Panc1 (cell line): ENCODE measurements at regions not wholly inside any gene's neighbourhood (a gene's known extent, or its start where the extent isn't known, plus 50 kb on each side); places are given as distances from the start of the nearest gene placed in this dataset.

Experiments used
- ATAC-seq: fragments of 200-7000 bp; cut with Tn5 transposase; 2 replicates; pipeline ENCODE4 v1.9.1; 2020; ENCODE audit warnings: mild to moderate bottlenecking, moderate library complexity
- BruUV-seq: library from RNA; stranded (reverse); fragments of 400-500 nt; replicated peaks from 2 replicates; lab custom pipeline; 2021; lab: Mats Ljungman, UMichigan
- CTCF ChIA-PET: fragments of 300-600 bp; sonication (Branson Sonifier 250); formaldehyde crosslinking; loops from one replicate; lab custom pipeline; 2022; ENCODE audit warnings: antibody characterized with exemption; lab: Charles Lee
- POLR2A ChIA-PET: fragments of 300-600 bp; sonication (Branson Sonifier 250); formaldehyde crosslinking; loops from one replicate; lab custom pipeline; 2022; ENCODE audit warnings: antibody characterized with exemption; lab: Charles Lee
- DNase-seq: peaks from one replicate; pipeline ENCODE4 v3.0.0-alpha.2; 2010; ENCODE audit warnings: low read depth, low spot score
- H3K27ac ChIP-seq: 2 replicates; pipeline ENCODE4 v1.5.1; 2011; ENCODE audit warnings: mild to moderate bottlenecking, low read length, inconsistent platforms
- H3K27me3 ChIP-seq: fragments of 200-500 bp; sonication (Bioruptor generic); 2 replicates; pipeline ENCODE4 v1.6.0; 2014; ENCODE audit warnings: low read length, inconsistent platforms; ENCODE audit not compliant: control insufficient read depth, insufficient read depth
- H3K36me3 ChIP-seq: fragments of 200-500 bp; sonication (Bioruptor generic); 2 replicates; pipeline ENCODE4 v1.5.1; 2014; ENCODE audit warnings: inconsistent platforms, mild to moderate bottlenecking, low read length, moderate library complexity; ENCODE audit not compliant: control insufficient read depth, insufficient read depth
- H3K4me1 ChIP-seq: 2 replicates; pipeline ENCODE4 v1.5.1; 2011; ENCODE audit warnings: inconsistent platforms, mild to moderate bottlenecking, low read length, moderate library complexity; ENCODE audit not compliant: control insufficient read depth, insufficient read depth
- H3K4me3 ChIP-seq, 2 experiments: 2 replicates each; pipeline ENCODE4 v1.5.1; 2011 to 2012; ENCODE audit warnings: low read depth in 2 of 2, low read length in 2 of 2, mild to moderate bottlenecking in 2 of 2, inconsistent platforms in 1 of 2, moderate library complexity in 1 of 2
- H3K9me3 ChIP-seq: fragments of 200-500 bp; sonication (Bioruptor generic); 2 replicates; pipeline ENCODE4 v1.5.1; 2014; ENCODE audit warnings: low read depth, mild to moderate bottlenecking, inconsistent platforms, low read length, moderate library complexity; ENCODE audit not compliant: control insufficient read depth, insufficient read depth
- POLR2AphosphoS5 ChIP-seq: IDR thresholded peaks from 2 replicates; pipeline ENCODE4 v1.6.1; 2012; ENCODE audit warnings: mild to moderate bottlenecking, low read depth, low read length, moderate library complexity
- SIN3A ChIP-seq: IDR thresholded peaks from 2 replicates; pipeline ENCODE4 v1.6.1; 2012; ENCODE audit warnings: low read depth, mild to moderate bottlenecking, low read length, moderate library complexity, borderline replicate concordance; ENCODE audit not compliant: insufficient read depth
- TCF7L2 ChIP-seq: IDR thresholded peaks from 2 replicates; pipeline ENCODE4 v1.6.1; 2011; ENCODE audit warnings: mild to moderate bottlenecking, low read depth, low read length, inconsistent platforms
- in situ Hi-C: cut with HindIII; loops from 2 replicates; pipeline ENCODE4 v1.10.0; 2016; ENCODE audit warnings: low sequenced_read_pairs, low pct_unique_long_range_greater_than_20kb
- intact Hi-C: fragments of 100-400 bp; cut with micrococcal nuclease; formaldehyde crosslinking; loops from one replicate; pipeline ENCODE4 v1.10.0; 2022; ENCODE audit not compliant: unreplicated experiment
- TF ChIP-seq, protein P1 (sequence below), 2 experiments: IDR thresholded peaks; 2 replicates each; pipeline ENCODE4 v1.6.1; 2011 to 2012; ENCODE audit warnings: low read depth in 2 of 2, control low read depth in 1 of 2, low read length in 1 of 2, mild to moderate bottlenecking in 1 of 2, moderate library complexity in 1 of 2; ENCODE audit not compliant: insufficient read depth in 1 of 2
- TF ChIP-seq, protein P2 (sequence below): fragments of 450-650 bp; IDR thresholded peaks from 2 replicates; pipeline ENCODE4 v1.5.1; 2017; ENCODE audit warnings: mild to moderate bottlenecking

DNA sequence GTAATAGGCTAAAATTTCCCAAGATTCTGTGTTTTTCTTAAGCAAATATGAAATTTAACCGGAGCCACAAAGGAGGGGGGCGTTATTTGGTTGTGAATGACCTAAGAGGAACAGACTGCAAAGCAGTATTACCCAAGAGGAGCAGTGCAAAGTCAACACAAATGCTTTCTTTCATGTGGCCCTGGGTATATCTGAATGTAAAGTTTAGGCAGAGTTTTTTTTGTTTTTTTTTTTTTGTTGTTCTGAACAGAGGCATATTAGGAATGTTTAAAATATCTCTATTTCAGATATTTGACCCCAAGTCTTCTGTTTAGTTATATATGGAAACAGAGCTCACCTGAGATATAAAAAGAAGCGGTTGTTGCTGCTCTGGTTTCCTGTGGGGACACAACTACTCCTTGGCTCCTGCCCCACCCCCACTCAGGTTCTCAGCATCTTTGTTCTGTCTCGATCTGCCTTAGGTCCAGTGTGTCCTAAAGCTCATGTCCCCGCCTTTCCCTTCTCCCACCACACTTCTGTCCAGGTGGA, 220.7 kb downstream of the RFC3 start:
- DNase-seq: no peak
- H3K4me3 ChIP-seq: no peak overlapping the region
- no peaks in the 10 kb centered on the region for H3K27me3 ChIP-seq
- no TSS peak for BruUV-seq
- intact Hi-C loops: no loop called here
- POLR2A ChIA-PET: no interaction called here
- H3K4me1 ChIP-seq: no peaks in the 10 kb centered on the region
- no peak overlapping the region for H3K27ac ChIP-seq
- CTCF ChIA-PET: no interaction called here
- H3K36me3 ChIP-seq: no peaks in the 10 kb centered on the region
- ATAC-seq: no peak
- in situ Hi-C loops: no loop called here
- TF ChIP-seq, protein P1, sequence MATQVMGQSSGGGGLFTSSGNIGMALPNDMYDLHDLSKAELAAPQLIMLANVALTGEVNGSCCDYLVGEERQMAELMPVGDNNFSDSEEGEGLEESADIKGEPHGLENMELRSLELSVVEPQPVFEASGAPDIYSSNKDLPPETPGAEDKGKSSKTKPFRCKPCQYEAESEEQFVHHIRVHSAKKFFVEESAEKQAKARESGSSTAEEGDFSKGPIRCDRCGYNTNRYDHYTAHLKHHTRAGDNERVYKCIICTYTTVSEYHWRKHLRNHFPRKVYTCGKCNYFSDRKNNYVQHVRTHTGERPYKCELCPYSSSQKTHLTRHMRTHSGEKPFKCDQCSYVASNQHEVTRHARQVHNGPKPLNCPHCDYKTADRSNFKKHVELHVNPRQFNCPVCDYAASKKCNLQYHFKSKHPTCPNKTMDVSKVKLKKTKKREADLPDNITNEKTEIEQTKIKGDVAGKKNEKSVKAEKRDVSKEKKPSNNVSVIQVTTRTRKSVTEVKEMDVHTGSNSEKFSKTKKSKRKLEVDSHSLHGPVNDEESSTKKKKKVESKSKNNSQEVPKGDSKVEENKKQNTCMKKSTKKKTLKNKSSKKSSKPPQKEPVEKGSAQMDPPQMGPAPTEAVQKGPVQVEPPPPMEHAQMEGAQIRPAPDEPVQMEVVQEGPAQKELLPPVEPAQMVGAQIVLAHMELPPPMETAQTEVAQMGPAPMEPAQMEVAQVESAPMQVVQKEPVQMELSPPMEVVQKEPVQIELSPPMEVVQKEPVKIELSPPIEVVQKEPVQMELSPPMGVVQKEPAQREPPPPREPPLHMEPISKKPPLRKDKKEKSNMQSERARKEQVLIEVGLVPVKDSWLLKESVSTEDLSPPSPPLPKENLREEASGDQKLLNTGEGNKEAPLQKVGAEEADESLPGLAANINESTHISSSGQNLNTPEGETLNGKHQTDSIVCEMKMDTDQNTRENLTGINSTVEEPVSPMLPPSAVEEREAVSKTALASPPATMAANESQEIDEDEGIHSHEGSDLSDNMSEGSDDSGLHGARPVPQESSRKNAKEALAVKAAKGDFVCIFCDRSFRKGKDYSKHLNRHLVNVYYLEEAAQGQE (IDR thresholded peaks at IDR 0.05; ENCODE audit: insufficient read depth in 1 of 2, low read depth in 2 of 2, low read length in 1 of 2): no peak
- TF ChIP-seq, protein P2, sequence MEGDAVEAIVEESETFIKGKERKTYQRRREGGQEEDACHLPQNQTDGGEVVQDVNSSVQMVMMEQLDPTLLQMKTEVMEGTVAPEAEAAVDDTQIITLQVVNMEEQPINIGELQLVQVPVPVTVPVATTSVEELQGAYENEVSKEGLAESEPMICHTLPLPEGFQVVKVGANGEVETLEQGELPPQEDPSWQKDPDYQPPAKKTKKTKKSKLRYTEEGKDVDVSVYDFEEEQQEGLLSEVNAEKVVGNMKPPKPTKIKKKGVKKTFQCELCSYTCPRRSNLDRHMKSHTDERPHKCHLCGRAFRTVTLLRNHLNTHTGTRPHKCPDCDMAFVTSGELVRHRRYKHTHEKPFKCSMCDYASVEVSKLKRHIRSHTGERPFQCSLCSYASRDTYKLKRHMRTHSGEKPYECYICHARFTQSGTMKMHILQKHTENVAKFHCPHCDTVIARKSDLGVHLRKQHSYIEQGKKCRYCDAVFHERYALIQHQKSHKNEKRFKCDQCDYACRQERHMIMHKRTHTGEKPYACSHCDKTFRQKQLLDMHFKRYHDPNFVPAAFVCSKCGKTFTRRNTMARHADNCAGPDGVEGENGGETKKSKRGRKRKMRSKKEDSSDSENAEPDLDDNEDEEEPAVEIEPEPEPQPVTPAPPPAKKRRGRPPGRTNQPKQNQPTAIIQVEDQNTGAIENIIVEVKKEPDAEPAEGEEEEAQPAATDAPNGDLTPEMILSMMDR: no peak
- TF ChIP-seq SIN3A (no peak), TCF7L2 (no peak), POLR2AphosphoS5 (no peak)
- no peaks in the 10 kb centered on the region for H3K9me3 ChIP-seq

DNA sequence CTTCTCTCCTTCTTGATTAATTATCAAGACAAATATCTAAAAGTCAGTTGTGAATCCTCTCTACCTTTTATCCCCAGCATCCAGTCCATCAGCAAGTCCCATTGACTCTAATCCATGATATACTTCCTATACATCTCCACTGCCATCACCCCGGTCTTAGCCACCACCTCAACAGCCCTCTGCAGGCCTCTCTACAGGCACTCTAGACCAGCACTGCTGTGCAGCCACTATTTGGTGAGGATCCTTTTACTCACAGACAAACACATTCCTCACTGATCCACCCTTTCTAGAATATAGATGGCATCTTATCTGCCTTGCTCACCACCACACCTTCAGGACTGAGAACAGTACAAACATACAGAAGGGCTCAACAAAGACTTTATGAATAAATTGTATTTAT, 221.7 kb downstream of the RFC3 start:
- DNase-seq (no peak), ATAC-seq (no peak)
- in situ Hi-C loops: no loop called here
- ChIA-PET POLR2A (no interaction called here), CTCF (no interaction called here)
- BruUV-seq: no TSS peak
- intact Hi-C loops: no loop called here
- no peaks in the 10 kb centered on the region for H3K27me3 ChIP-seq
- H3K4me1 ChIP-seq: no peaks in the 10 kb centered on the region
- H3K27ac ChIP-seq: no peak overlapping the region
- no peaks in the 10 kb centered on the region for H3K36me3 ChIP-seq
- H3K9me3 ChIP-seq: no peaks in the 10 kb centered on the region
- no peak overlapping the region for H3K4me3 ChIP-seq
- TF ChIP-seq, protein P2: no peak
- TF ChIP-seq POLR2AphosphoS5 (no peak), TCF7L2 (no peak), SIN3A (no peak)
- TF ChIP-seq, protein P1 (IDR thresholded peaks at IDR 0.05; ENCODE audit: insufficient read depth in 1 of 2, low read depth in 2 of 2, low read length in 1 of 2): no peak
